Gastrocnemius medialis (tissue), 4 donors: ENCODE measurements at regions not wholly inside any gene's neighbourhood (a gene's known extent, or its start where the extent isn't known, plus 50 kb on each side); places are given as distances from the start of the nearest gene placed in this dataset.

Experiments used
- POLR2A ChIP-seq, 2 donors: fragments of 450-650 bp; IDR thresholded peaks; one replicate each; pipeline ENCODE4 v1.6.1; 2017; ENCODE audit warnings: antibody characterized with exemption in 2 of 2, mild to moderate bottlenecking in 2 of 2, moderate library complexity in 2 of 2
- TF ChIP-seq, protein P1 (sequence below), 5 experiments: fragments of 450-650 bp in 3 of 5; fragments of 200-600 bp in 2 of 5; sonication (generic) in 2 of 5; IDR thresholded peaks in 4 of 5; conservative IDR thresholded peaks in 1 of 5; 1 replicate in 4 of 5; 2 replicates in 1 of 5; pipeline ENCODE4 v1.5.1; 2016 to 2019; ENCODE audit warnings: antibody characterized with exemption in 5 of 5, mild to moderate bottlenecking in 3 of 5, moderate library complexity in 3 of 5

DNA sequence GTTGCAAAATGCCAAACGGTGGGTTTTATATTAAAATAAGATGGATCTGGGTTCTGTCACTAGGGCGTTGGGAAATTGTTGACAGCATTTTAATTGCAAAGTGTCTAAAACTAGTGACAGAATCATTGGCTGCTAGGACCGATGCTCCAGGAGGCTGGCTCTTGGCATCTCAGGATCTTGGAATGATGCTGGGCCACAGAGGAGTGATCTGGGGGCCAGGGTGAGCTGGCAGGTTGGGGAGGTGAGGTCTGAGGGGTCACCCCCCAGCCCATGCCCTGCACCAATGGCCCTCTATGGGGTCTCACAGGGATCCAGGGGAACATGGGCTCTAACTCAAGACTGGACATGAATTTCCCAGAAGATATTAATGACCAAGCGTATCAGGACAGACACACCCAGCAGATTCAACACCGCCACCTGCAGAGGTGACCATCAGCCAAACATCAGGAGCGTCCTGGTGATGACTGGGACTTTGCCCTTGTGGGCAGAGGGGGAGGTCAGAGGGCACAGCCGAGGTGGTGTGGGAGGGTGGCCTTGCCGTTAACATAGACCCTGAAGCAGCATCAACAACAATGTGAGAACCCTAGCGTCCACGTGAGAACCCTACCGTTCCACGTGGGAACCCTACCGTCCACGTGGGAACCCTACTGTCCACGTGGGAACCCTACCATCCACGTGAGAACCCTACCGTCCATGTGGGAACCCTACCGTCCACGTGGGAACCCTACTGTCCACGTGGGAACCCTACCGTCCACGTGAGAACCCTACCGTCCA, 89.0 kb upstream of the PPP2R2D start:
- no peak for TF ChIP-seq POLR2A (IDR thresholded peaks at IDR 0.05)
- TF ChIP-seq, protein P1, sequence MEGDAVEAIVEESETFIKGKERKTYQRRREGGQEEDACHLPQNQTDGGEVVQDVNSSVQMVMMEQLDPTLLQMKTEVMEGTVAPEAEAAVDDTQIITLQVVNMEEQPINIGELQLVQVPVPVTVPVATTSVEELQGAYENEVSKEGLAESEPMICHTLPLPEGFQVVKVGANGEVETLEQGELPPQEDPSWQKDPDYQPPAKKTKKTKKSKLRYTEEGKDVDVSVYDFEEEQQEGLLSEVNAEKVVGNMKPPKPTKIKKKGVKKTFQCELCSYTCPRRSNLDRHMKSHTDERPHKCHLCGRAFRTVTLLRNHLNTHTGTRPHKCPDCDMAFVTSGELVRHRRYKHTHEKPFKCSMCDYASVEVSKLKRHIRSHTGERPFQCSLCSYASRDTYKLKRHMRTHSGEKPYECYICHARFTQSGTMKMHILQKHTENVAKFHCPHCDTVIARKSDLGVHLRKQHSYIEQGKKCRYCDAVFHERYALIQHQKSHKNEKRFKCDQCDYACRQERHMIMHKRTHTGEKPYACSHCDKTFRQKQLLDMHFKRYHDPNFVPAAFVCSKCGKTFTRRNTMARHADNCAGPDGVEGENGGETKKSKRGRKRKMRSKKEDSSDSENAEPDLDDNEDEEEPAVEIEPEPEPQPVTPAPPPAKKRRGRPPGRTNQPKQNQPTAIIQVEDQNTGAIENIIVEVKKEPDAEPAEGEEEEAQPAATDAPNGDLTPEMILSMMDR (IDR thresholded peaks at IDR 0.05 in 4 of 5, conservative IDR thresholded peaks at IDR 0.05 in 1 of 5), result no peak
